SH-SY5Y (cell line): ENCODE measurements at regions not wholly inside any gene's neighbourhood (a gene's known extent, or its start where the extent isn't known, plus 50 kb on each side); places are given as distances from the start of the nearest gene placed in this dataset.

ENCODE experiments used
- GATA2 ChIP-seq: IDR thresholded peaks from 2 replicates; pipeline ENCODE4 v1.6.1; 2011; ENCODE audit warnings: mild to moderate bottlenecking, low read depth, low read length
- GATA3 ChIP-seq: IDR thresholded peaks from 2 replicates; pipeline ENCODE4 v1.6.1; 2011; ENCODE audit warnings: low read depth, mild to moderate bottlenecking, low read length, moderate library complexity

DNA sequence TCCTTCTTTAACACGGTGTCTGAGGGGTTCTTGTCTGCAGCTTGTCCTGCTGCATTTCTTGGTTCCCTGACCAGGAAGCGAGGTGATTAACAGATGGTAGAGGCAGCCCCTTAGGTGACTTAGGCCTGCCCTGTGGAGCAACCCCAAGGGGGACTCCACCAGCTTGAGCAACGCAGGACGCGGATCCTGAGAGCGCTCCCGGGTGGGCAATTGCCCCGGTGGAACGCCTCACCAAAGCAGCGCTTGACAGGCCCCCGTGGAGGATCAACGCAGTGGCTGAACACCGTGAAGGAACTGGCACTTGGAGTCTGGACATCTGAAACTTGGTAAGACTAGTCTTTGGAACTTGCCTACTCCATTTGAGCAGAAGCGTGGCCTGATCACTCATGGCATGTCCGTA lies 272.9 kb upstream of the ATXN7L3B start:
- TF ChIP-seq GATA3: no peak
- TF ChIP-seq GATA2: no peak

DNA sequence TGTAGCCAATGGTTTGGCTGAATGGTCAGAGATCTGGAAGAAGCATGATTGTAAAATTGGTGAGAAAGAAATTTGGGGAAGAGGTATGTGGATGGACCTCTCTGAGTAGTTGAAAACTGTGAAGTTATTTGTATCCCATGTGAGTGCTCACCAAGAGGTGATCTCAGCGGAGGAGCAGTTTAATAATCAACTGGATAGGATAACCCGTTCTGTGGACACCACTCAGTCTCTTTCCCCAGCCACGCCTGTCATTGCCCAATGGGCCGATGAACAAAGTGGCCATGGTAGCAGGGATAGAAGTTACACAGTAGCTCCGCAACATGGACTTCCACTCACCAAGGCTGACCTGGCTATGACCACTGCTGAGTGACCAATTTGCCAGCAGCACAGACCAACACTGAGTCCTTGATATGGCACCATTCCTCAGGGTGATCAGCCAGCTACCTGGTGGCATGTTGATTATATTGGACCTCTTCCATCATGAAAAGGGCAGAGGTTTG lies 257.4 kb upstream of the ATXN7L3B start:
- no peak for TF ChIP-seq GATA2
- TF ChIP-seq GATA3: no peak

DNA sequence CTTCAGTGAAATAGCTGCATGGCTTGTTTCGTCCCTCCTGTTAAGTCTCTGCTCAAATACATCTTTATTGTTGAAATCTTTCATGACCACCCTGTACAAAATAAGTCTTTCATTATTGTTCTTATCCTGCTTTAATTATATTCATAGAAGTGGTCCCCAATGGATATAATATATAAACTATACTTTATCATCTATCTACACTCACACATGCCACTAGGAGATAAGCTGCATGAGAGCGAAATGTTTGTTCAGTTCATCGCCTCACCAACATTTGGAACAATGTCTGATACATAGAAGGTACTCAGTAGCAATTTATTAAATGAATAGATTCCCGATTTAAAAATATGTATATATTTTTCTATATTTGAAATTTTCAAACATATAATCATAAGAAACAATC lies 254.0 kb upstream of the ATXN7L3B start:
- TF ChIP-seq GATA2: no peak
- TF ChIP-seq GATA3: no peak

DNA sequence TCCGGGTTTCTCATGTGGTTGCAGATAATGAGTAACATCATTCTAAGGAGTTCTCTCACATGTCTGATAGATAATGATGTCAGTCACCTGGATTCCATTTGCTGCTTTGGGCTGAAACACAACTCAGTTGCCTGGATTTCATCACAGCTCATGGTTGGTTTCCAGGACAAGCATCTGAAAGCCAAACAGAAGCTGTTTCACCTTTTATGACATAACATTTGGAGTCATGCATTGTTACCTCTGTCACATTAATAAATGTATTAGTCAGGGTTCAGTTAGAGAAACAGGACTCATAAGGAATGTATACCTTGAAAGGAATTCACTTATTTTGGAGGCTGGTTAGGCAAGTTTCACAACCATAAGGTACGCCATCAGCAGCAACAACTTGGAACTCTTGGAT lies 251.9 kb upstream of the ATXN7L3B start:
- no peak for TF ChIP-seq GATA2
- no peak for TF ChIP-seq GATA3

DNA sequence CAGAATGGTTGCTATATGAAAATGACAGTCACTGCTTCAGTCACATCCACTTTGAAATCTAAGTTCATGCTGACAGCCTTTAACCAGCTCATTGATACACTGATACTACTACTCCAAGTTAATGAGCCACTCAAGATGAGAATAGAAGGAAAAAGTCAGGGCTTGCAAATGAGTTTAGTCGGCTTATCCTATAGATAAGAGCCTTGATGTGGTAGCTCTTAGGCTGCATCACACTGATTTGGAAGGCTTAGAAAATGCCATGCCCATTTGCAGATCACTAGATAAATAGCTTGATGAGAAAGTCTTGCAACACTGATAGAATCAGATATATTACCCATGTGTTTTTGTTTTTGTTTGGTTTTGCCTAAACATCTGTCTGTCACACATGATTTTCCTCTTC lies 251.4 kb upstream of the ATXN7L3B start:
- no peak for TF ChIP-seq GATA3
- no peak for TF ChIP-seq GATA2

DNA sequence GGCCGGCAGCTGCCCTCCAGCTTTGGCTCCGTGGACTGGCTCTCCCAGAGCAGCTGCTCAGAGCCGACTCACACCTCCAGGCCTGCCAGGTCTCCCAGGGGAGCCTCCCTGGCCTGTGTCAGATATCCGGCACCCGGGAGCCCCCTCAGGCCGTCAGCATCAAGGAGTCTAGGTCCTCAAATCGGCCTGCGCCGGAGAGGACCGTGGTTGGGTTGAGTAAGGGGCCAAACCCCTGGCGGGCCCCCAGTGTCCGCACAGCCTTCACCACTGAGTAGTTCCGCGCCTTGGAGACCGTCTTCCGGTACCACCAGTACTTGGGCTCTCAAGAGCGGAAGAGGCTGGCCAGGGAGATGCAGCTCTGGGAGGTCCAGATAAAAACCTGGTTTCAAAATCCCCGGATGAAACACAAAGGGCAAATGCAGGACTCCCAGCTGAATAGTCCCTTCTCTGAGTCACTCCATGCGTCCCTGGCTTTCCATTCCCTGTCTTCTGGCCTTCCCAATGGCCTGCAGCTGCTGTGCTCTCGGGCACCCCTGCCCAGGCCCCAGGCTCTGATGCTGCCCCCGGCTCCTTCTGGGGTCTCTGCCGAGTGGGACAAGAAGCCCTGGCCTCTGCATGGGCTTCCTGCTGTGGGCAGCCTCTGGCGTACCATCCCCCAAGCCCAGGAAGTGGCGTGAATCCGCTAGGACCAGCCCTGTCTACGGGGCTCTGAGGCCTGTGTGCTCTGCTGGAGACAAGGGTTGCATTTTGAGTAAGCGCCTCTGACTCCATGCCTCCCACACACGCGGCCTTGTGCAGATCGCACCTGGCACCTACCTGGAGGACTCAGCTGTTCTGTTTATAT lies 245.1 kb upstream of the ATXN7L3B start:
- no peak for TF ChIP-seq GATA3

DNA sequence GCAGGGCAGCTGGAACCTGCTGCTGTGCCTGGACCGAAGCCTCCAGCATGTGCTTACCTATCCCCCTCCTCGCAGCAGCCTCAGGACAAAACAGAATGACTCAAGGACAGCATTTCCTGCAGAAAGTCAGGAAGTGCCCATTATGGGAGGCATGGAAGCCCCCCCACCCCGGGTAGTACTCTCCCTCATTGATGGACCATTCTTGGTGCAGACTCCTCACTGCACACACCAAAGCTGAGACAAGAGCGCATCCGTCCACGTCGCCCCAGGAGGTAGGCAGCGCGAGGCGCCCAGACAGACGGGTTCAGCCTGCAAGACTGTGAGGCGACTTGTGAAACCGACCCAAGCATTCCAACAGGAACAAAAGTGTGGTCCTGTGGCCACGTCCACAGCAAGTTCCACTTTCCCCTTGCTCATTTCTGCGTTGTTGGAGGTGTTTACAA lies 243.9 kb upstream of the ATXN7L3B start:
- TF ChIP-seq GATA2: no peak
- TF ChIP-seq GATA3: no peak

DNA sequence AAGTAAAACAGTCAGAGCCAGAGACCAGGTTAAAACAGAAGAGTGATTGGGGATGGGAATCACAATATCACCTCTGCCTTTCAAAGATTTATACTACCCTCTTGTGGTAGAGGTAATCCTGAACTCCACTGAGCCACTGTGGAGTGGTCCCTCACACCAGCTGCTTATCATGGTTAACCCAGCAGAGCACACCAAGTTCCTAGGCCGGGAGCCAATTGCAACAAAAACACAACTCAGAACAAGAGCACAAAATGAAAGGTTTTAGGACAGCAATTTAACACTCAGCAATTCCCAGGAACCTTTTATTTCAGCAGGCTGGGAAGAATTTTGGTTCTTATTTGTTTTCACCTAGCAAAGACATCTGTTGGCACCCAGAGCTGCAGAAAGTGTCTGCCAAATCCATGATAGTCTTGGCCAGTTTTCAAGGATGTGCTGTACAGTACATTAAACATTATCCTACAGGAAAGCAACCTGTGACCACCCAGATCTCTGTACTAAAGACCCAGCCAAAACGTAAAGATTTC lies 220.5 kb upstream of the ATXN7L3B start:
- no peak for TF ChIP-seq GATA3
- no peak for TF ChIP-seq GATA2

DNA sequence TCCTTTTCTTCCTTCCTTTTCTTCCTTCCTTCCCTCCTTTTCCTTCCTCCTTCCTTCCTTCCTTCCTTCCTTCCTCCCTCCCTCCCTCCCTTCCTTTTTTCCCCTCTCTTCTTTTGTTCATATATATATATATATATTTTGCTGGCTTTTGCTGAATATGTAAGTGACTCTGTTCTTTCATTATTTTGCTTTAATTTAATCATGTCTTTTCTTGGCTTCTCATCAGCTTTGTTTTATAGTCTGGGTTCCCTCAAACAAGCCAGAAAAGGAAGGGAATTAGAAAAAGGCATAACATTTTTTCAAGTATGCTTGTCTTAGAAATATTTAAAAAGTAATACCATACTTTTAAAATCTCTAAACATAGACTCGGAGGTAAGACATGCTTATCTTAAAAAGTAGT lies 219.9 kb upstream of the ATXN7L3B start:
- no peak for TF ChIP-seq GATA2
- TF ChIP-seq GATA3: no peak

DNA sequence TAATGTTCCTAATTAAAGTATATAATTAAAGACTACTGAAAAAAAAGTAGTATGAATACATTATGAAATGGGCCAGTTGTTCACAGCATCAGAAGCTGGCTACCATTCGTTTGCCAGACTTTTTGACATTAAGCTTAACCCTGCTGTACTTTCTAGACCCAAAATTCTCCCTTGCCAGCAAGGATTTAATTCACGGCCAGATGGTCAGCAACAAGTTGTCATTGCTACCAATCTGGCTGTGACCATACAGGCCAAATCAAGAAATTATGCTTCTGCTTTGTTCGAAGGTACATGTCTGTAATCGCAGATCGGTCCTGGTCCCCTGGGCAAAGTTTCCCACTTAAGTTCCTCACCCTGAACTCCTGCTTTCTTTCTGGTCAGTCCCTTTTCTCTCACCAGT lies 217.7 kb upstream of the ATXN7L3B start:
- TF ChIP-seq GATA2 (no peak), GATA3 (no peak)

DNA sequence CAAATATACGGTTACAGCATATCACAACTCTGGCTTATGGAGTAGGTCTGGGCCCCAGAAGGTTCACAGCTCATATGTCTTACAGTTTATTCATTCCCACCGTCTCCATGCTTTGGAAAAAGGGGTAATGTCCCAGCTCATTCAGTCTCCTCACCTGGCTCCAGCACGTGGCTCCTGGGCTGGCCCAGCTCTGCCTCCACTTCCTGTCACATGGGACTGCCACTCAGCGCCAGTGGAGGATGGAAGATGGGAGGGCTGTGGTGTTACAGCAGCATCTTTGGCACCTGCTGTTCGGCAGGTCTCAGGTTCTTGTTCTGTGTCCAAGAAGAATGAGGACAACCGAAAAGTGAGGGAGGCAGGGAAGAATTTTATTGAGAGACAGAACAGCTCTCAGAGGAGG lies 216.3 kb upstream of the ATXN7L3B start:
- TF ChIP-seq GATA2 (no peak), GATA3 (no peak)

DNA sequence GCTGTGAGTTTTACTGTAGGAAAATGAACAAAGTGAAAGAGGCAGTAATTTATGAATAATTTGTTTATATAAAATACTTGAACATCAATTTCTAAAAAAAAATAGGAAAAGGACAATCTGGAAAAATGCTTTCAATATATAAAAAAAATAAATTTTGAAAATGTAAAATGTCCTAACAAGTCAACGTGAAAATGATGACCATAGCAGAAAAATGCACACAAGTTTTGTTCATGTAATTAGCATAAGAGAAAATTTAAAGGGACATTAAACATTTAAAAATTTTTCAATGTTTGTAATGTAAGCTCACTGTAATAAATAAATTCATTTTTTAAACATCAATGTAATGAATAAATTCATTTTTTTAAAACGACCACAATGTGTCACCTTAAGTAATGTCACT lies 214.8 kb upstream of the ATXN7L3B start:
- TF ChIP-seq GATA2 (no peak), GATA3 (no peak)

DNA sequence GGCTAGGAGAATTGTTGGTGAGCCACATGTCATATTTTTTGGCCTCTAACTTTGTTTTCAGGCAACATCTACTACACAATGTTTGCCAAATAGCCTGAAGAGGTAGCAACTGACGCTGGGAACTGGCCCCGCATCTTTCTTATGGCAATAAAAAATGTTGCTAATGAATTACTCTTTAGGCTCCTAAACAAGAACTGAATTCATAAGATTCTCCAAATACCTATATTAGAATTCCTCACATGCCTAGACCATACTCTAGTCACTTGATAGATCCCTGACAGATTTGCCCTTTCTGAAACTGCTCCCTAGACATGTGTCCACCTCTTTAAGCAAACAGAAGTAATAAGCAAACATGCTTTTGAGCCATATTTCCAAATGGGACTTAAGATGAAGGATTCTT lies 209.0 kb upstream of the ATXN7L3B start:
- TF ChIP-seq GATA3: no peak
- no peak for TF ChIP-seq GATA2

DNA sequence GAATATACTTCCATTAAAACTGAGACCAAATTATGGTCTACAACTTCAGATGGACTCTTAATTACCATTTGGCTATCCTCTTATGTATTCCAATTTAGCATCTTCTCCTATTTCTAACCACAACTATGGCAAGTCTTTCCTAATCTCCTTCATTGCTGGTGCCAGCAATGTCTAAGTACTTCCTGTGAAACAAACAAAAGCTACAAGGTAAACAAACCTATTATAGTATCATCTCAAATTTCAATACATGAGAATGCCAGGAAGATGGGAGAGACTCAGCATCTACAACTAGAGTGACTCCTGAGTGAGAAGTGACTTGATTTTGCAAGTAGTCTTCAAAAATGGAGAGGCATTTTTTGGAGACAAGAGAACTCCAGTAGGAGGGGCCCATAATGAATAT lies 202.9 kb upstream of the ATXN7L3B start:
- no peak for TF ChIP-seq GATA3
- TF ChIP-seq GATA2: no peak

DNA sequence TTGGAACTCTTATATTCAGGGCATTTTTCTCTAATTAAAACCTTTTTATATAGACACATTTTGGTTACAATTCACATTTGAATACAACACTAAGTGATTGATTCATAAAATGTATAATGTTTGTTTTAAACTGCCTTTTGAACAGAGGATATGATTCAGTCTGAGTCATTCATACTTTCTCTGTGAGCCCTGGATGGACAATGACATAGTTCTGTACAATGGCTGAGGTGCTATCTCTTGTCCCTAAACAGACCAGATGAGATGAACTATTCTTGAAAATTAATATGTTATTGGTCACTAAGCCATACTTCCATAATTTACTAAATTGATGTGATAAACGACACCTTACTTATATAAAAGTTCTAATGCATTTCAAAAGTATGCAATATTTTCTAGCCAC lies 199.7 kb upstream of the ATXN7L3B start:
- TF ChIP-seq GATA3 (no peak), GATA2 (no peak)

DNA sequence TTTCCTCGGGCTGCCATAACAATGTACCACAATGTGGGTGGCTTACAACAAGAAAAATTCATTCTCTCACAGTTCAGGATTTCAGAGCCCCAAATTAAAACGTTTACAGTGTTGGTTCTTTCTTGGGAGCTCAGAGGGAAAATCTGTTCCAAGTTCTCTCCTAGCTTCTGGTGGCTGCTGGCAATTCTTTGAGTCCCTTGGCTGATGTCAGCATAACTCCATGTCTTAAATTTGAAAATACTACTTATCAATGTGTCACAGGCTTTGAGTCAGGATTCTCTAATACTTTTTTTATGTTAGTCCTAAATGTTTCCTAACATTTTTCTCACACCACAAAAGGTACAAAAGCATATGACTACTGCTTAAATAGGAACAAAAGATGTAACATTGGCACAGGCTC lies 198.4 kb upstream of the ATXN7L3B start:
- TF ChIP-seq GATA2 (no peak), GATA3 (no peak)

DNA sequence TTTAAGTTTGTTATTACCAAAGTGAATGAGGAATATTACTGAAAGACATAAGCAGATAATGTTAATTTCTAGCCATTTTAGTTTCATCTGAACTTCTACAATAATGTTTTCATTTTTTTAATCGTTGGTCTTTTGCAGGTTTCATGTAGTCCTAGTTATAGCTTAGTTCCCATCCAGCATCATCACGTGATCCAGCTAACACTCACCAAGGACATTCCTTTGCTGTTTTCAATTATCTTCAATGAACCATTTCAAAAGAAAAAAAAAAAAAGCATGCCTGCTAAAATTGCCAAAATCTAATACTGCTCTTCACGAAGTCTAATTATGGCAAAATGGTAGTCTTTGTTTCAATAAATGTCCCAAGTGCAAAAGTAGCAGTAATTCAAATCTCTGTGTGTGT lies 187.7 kb upstream of the ATXN7L3B start:
- TF ChIP-seq GATA3: no peak
- no peak for TF ChIP-seq GATA2
